Loucy (cell line): ENCODE measurements at regions not wholly inside any gene's neighbourhood (a gene's known extent, or its start where the extent isn't known, plus 50 kb on each side); places are given as distances from the start of the nearest gene placed in this dataset.

Experiments
- H2AFZ ChIP-seq: fragments of 200-600 bp; sonication (generic); 2 replicates; pipeline ENCODE4 v1.6.0; 2016; ENCODE audit warnings: antibody characterized with exemption, mild to moderate bottlenecking, low read length, moderate library complexity
- H3F3A ChIP-seq: fragments of 200-600 bp; 2 replicates; pipeline ENCODE4 v1.6.0; 2016; ENCODE audit warnings: antibody characterized with exemption, low read depth, mild to moderate bottlenecking
- H3K27me3 ChIP-seq: fragments of 200-600 bp; sonication (generic); 2 replicates; pipeline ENCODE4 v1.6.1; 2014; ENCODE audit warnings: low read length, mild to moderate bottlenecking; ENCODE audit not compliant: insufficient read depth, poor library complexity, severe bottlenecking
- H3K36me3 ChIP-seq: fragments of 200-600 bp; sonication (generic); 2 replicates; pipeline ENCODE4 v1.6.1; 2016; ENCODE audit warnings: low read length; ENCODE audit not compliant: insufficient read depth
- H3K4me1 ChIP-seq: fragments of 200-600 bp; sonication (generic); 2 replicates; pipeline ENCODE4 v1.5.1; 2014; ENCODE audit warnings: low read length, mild to moderate bottlenecking; ENCODE audit not compliant: insufficient read depth, poor library complexity, severe bottlenecking
- H3K4me2 ChIP-seq: fragments of 200-600 bp; sonication (generic); 2 replicates; pipeline ENCODE4 v1.6.0; 2014; ENCODE audit warnings: antibody characterized with exemption, low read length, low read depth, mild to moderate bottlenecking; ENCODE audit not compliant: poor library complexity, severe bottlenecking
- H3K4me3 ChIP-seq: fragments of 200-600 bp; sonication (generic); 2 replicates; pipeline ENCODE4 v1.5.1; 2014; ENCODE audit warnings: low read length, mild to moderate bottlenecking, mixed read lengths; ENCODE audit not compliant: poor library complexity, severe bottlenecking
- H3K79me2 ChIP-seq: fragments of 200-600 bp; sonication (generic); 2 replicates; pipeline ENCODE4 v1.6.1; 2014; ENCODE audit warnings: low read length; ENCODE audit not compliant: insufficient read depth
- H3K9ac ChIP-seq: fragments of 200-600 bp; sonication (generic); 2 replicates; pipeline ENCODE4 v1.6.0; 2014; ENCODE audit warnings: mild to moderate bottlenecking, low read depth, low read length, moderate library complexity; ENCODE audit not compliant: poor library complexity, severe bottlenecking
- H3K9me2 ChIP-seq: fragments of 200-600 bp; sonication (generic); replicated peaks from 2 replicates; pipeline ENCODE4 v1.6.1; 2016; ENCODE audit warnings: low read depth, low read length, mixed read lengths
- H3K9me3 ChIP-seq: fragments of 200-600 bp; sonication (generic); 2 replicates; pipeline ENCODE4 v1.6.1; 2014; ENCODE audit warnings: mild to moderate bottlenecking, antibody characterized with exemption, low read length, low read depth; ENCODE audit not compliant: insufficient read depth
- H4K20me1 ChIP-seq: fragments of 200-600 bp; sonication (generic); 2 replicates; pipeline ENCODE4 v1.6.0; 2014; ENCODE audit warnings: antibody characterized with exemption, low read length, mild to moderate bottlenecking; ENCODE audit not compliant: insufficient read depth, poor library complexity, severe bottlenecking
- CTCF ChIP-seq: fragments of 200-600 bp; sonication (generic); conservative IDR thresholded peaks from 2 replicates; pipeline ENCODE4 v1.5.1; 2014; ENCODE audit warnings: mild to moderate bottlenecking, antibody characterized with exemption, low read length
- EZH2phosphoT487 ChIP-seq: fragments of 200-600 bp; IDR thresholded peaks from 2 replicates; pipeline ENCODE4 v1.6.1; 2018; ENCODE audit warnings: antibody characterized with exemption, mild to moderate bottlenecking, moderate library complexity, borderline replicate concordance

- Histone ChIP-seq H2AFZ (no peak overlapping the region), H3K36me3 (no peaks in the 10 kb centered on the region), H3K9me2 (no peaks in the 10 kb centered on the region), H3K79me2 (no peaks in the 10 kb centered on the region), H4K20me1 (no peaks in the 10 kb centered on the region), H3K9me3 (no peaks in the 10 kb centered on the region), H3K4me3 (no peak overlapping the region), H3K27me3 (no peaks in the 10 kb centered on the region), H3K4me1 (peaks cover 25% of the 10 kb centered on the region), H3K4me2 (no peak overlapping the region), H3F3A (no peaks in the 10 kb centered on the region), H3K9ac (no peak overlapping the region)
- no peak for TF ChIP-seq EZH2phosphoT487
- TF ChIP-seq CTCF: no peak
These were observed 319.1 kb downstream of the FOXL1 start for GRCh38 chr16:86897486-86897885.

GRCh38 chr16:86898386-86898785 is 320.0 kb downstream of the FOXL1 start:
- H3K27me3 ChIP-seq: no peaks in the 10 kb centered on the region

DNA sequence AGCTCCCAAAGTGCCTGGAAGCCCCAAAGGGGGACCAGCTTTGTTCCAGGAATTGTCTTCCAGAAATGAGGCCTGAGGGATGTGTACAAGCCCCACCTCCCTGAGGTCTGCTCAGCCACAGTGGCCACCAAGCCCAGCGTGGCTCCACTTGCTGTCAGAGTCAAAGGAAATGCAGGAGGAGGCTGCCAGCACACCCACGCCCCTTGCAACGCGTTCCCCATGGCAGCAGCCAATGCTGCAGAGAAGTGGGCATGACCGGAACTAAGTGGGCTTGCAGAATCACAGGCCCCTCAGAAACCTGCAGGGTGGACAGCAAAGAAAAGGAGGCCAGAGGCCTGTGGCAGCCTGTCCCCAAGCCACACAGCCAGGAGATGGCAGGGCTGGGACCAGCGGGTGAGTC is 320.8 kb downstream of the FOXL1 start:
- Histone ChIP-seq H4K20me1 (no peaks in the 10 kb centered on the region), H3K9me2 (no peaks in the 10 kb centered on the region), H3K4me2 (no peak overlapping the region), H3K9ac (no peak overlapping the region), H3K36me3 (no peaks in the 10 kb centered on the region), H3K4me1 (peaks cover 25% of the 10 kb centered on the region), H3F3A (no peaks in the 10 kb centered on the region), H3K27me3 (no peaks in the 10 kb centered on the region), H3K9me3 (no peaks in the 10 kb centered on the region), H2AFZ (no peak overlapping the region), H3K4me3 (no peak overlapping the region), H3K79me2 (no peaks in the 10 kb centered on the region)
- TF ChIP-seq CTCF: no peak
- TF ChIP-seq EZH2phosphoT487: no peak

More at GRCh38 chr16:86898386-86898785, 320.0 kb downstream of the FOXL1 start:
- H3K79me2 ChIP-seq: no peaks in the 10 kb centered on the region
- no peak overlapping the region for H3K9ac ChIP-seq
- no peak for TF ChIP-seq EZH2phosphoT487
- TF ChIP-seq CTCF: no peak
- H3K36me3 ChIP-seq: no peaks in the 10 kb centered on the region
- H3K9me2 ChIP-seq: no peaks in the 10 kb centered on the region
- H2AFZ ChIP-seq: no peak overlapping the region
- no peak overlapping the region for H3K4me3 ChIP-seq
- H4K20me1 ChIP-seq: no peaks in the 10 kb centered on the region
- H3K4me2 ChIP-seq: no peak overlapping the region
- H3F3A ChIP-seq: no peaks in the 10 kb centered on the region
- peaks cover 25% of the 10 kb centered on the region for H3K4me1 ChIP-seq
- no peaks in the 10 kb centered on the region for H3K9me3 ChIP-seq
